Astrocyte (in vitro differentiated cells and primary cell): ENCODE measurements at regions not wholly inside any gene's neighbourhood (a gene's known extent, or its start where the extent isn't known, plus 50 kb on each side); places are given as distances from the start of the nearest gene placed in this dataset.

Source experiments
- CTCF ChIP-seq: IDR thresholded peaks from 2 replicates; pipeline ENCODE4 v1.5.1; 2011; ENCODE audit warnings: low read depth, mild to moderate bottlenecking, inconsistent platforms, low read length, moderate library complexity; ENCODE audit not compliant: insufficient read depth
- EZH2 ChIP-seq: IDR thresholded peaks from 2 replicates; pipeline ENCODE4 v1.6.1; 2012; ENCODE audit warnings: mild to moderate bottlenecking, low read length, inconsistent platforms; ENCODE audit not compliant: insufficient read depth

GRCh38 chr2:167653131-167653530 lies 594.3 kb downstream of the STK39 start:
- TF ChIP-seq CTCF (no peak), EZH2 (no peak)
